ENCODE measurements at regions not wholly inside any gene's neighbourhood (a gene's known extent, or its start where the extent isn't known, plus 50 kb on each side); places are given as distances from the start of the nearest gene placed in this dataset.

DNA sequence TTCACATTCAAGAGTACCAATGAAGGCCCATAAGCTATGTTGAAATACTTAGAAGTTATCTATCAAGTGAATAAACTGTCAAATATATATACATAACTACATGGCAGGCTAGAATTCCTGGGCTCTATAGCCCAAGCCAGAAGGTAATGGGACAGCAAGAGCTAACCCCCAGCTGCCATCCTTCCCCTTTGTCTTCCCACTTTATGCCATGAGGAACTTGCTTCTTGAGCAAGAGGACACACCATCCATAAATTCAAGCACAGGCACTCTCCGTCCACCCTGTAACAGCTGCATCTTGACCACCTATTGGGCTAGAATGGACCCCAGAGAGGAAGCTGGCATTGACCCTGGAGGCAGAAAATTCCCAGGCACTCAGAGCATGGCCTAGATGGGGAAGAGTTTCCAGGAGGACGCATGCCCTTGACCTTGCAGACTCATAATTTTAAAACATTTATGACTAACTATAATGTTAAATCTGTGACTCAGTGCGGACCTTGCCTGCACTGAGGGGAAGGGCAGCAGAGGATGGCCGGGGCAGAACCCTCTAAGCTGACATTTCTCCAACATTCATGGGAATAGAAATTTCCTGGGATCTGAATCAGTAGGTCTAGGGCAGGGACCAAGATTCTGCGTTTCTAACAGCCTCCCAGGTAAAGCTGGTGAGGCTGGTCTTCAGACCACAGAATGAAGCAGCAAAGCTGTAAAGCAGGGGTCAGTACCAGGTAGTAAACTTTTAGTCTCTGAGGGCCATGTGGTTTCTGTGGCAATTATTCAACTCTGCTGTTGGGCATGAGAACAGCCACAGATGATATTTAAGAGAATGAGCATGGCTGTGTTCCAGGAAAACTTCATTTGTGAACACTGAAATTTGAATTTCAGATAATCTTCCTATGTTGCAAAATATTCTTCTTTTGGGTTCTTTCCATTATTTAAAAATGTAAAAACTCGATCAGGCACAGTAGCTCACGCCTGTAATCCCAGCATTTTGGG lies 71.4 kb upstream of the CLDN10 start:
- Histone ChIP-seq H3K4me3 (ENCODE audit: low read length) (no peak overlapping the region), H3K9ac (ENCODE audit: low read length) (no peak overlapping the region), H3K9me3 (ENCODE audit: control insufficient read depth, low read length) (no peaks in the 10 kb centered on the region), H3K4me1 (ENCODE audit: control insufficient read depth, insufficient read depth, low read length) (peaks cover 18% of the 10 kb centered on the region), H3K27me3 (replicated peaks; ENCODE audit: control insufficient read depth, insufficient read depth, low read length) (peaks cover 14% of the 10 kb centered on the region), H3K36me3 (ENCODE audit: control insufficient read depth, insufficient read depth, low read length, severe bottlenecking) (no peaks in the 10 kb centered on the region)
- DNase-seq (ENCODE audit: low read depth), result no peak

DNA sequence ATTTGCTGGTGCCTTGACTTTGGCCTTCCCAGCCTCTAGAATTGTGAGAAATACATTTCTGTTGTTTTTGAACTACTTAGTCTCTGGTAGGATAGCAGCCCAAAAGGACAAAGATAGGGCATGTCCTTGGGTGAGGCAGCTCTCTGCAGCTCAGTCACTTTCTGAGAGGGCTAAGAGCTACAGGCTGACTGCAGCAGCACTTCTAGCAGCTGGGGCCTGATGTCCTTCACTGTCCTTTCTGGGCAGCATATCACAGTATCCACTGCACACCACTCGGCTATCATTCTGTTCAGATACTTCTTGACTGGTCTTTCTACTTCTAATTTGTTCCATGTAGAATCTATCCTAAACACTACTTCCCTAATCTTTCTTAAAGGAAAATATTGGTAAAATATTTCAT lies 68.5 kb upstream of the CLDN10 start:
- H3K9me3 ChIP-seq (ENCODE audit: control insufficient read depth, low read length), result no peaks in the 10 kb centered on the region
- H3K4me3 ChIP-seq (ENCODE audit: low read length), result no peak overlapping the region
- no peak for DNase-seq (ENCODE audit: low read depth)
- no peaks in the 10 kb centered on the region for H3K27me3 ChIP-seq (replicated peaks; ENCODE audit: control insufficient read depth, insufficient read depth, low read length)
- H3K9ac ChIP-seq (ENCODE audit: low read length), result no peak overlapping the region
- H3K36me3 ChIP-seq (ENCODE audit: control insufficient read depth, insufficient read depth, low read length, severe bottlenecking), result no peaks in the 10 kb centered on the region
- peaks cover 18% of the 10 kb centered on the region for H3K4me1 ChIP-seq (ENCODE audit: control insufficient read depth, insufficient read depth, low read length)

DNA sequence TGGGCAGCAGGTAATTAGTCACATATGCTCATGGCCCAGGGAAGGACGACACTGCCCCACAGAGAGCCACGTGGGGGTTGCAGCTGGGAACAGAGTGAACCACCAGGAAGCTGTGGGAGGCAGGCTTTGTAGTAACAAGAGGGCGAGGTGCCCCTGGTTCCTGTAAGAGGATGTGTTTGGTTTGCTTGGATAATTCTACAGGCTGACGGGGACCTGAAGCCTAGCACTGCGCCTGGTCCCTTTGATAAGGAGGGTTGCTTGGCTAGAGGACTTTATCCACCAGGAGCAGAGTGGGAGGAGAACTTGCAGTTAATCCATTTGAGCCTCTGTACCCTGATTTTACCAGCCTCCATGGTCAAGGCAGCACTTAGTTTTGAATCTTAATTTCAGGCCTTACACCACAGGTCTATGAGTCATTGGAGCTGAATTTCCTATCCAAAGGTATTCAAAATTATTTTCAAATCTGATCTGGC lies 67.4 kb upstream of the CLDN10 start:
- Histone ChIP-seq H3K9ac (ENCODE audit: low read length) (no peak overlapping the region), H3K36me3 (ENCODE audit: control insufficient read depth, insufficient read depth, low read length, severe bottlenecking) (no peaks in the 10 kb centered on the region), H3K4me3 (ENCODE audit: low read length) (no peak overlapping the region), H3K9me3 (ENCODE audit: control insufficient read depth, low read length) (no peaks in the 10 kb centered on the region), H3K4me1 (ENCODE audit: control insufficient read depth, insufficient read depth, low read length) (peaks cover 16% of the 10 kb centered on the region), H3K27me3 (replicated peaks; ENCODE audit: control insufficient read depth, insufficient read depth, low read length) (no peaks in the 10 kb centered on the region)
- peak; percentile 41 for DNase-seq (ENCODE audit: low read depth)

DNA sequence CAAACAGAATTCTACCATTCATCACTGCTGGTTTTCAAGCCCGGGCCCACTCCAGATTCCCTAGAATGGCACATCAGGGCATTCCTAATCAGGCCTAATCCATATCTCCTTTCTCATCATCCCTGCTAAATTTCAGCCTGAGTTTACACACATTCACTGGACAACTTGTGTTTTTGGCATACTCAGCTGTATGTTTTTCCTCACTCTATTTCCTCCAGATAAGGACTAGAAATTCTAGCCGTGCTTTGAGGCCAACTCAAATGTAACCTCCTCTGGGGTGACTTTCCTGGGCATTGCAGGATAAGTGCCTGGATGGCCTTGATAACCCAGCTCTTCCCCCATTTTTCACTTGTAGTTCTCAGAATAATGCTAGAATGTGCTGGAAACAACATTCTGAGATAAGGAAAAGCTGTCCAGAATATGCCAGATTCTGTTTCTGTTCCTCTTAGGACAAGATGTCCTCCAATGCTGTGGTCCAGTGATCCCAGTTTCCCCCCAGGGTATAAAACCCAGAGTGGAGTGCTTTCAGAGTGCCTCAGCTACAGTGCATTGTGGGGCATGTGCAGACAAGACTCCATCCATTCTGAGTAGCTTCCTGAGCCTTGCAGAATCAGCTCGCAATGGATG lies 66.9 kb upstream of the CLDN10 start:
- no peaks in the 10 kb centered on the region for H3K36me3 ChIP-seq (ENCODE audit: control insufficient read depth, insufficient read depth, low read length, severe bottlenecking)
- no peak overlapping the region for H3K4me3 ChIP-seq (ENCODE audit: low read length)
- no peak for DNase-seq (ENCODE audit: low read depth)
- peaks cover 13% of the 10 kb centered on the region for H3K4me1 ChIP-seq (ENCODE audit: control insufficient read depth, insufficient read depth, low read length)
- no peaks in the 10 kb centered on the region for H3K27me3 ChIP-seq (replicated peaks; ENCODE audit: control insufficient read depth, insufficient read depth, low read length)
- no peak overlapping the region for H3K9ac ChIP-seq (ENCODE audit: low read length)
- no peaks in the 10 kb centered on the region for H3K9me3 ChIP-seq (ENCODE audit: control insufficient read depth, low read length)

GRCh38 chr13:95492044-95492801 lies 60.3 kb upstream of the CLDN10 start:
- Histone ChIP-seq H3K4me3 (ENCODE audit: low read length) (no peak overlapping the region), H3K36me3 (ENCODE audit: control insufficient read depth, insufficient read depth, low read length, severe bottlenecking) (no peaks in the 10 kb centered on the region), H3K4me1 (ENCODE audit: control insufficient read depth, insufficient read depth, low read length) (no peaks in the 10 kb centered on the region), H3K9me3 (ENCODE audit: control insufficient read depth, low read length) (peaks cover 6% of the 10 kb centered on the region), H3K27me3 (replicated peaks; ENCODE audit: control insufficient read depth, insufficient read depth, low read length) (no peaks in the 10 kb centered on the region), H3K9ac (ENCODE audit: low read length) (no peak overlapping the region)
- DNase-seq (ENCODE audit: low read depth), result no peak

- no peaks in the 10 kb centered on the region for H3K27me3 ChIP-seq (replicated peaks; ENCODE audit: control insufficient read depth, insufficient read depth, low read length)
- H3K4me1 ChIP-seq (ENCODE audit: control insufficient read depth, insufficient read depth, low read length), result no peaks in the 10 kb centered on the region
- no peak overlapping the region for H3K9ac ChIP-seq (ENCODE audit: low read length)
- H3K36me3 ChIP-seq (ENCODE audit: control insufficient read depth, insufficient read depth, low read length, severe bottlenecking), result no peaks in the 10 kb centered on the region
- H3K4me3 ChIP-seq (ENCODE audit: low read length), result no peak overlapping the region
- DNase-seq (ENCODE audit: low read depth), result peak; percentile 83
- H3K9me3 ChIP-seq (ENCODE audit: control insufficient read depth, low read length), result peaks cover 6% of the 10 kb centered on the region
These were observed 58.3 kb upstream of the CLDN10 start for GRCh38 chr13:95494082-95494681.

DNA sequence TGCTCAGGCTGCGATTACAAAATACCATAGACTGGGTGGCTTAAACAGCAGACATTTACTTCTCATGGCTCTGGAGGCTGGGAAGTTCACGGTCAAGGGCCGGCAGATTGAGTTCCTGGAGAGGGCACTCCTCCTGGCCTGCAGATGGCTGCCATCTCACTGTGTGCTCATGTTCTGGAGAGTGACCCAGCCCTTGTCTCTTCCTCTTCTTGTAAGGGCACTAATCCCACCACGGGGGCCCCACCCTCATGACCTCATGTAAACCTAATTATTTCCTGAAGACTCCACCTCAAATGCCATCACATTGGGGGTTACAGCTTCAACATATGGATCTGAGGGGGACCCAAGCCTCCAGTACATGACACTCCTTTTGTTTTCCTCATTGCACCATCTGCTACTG lies 56.0 kb upstream of the CLDN10 start:
- no peak overlapping the region for H3K4me3 ChIP-seq (ENCODE audit: low read length)
- H3K27me3 ChIP-seq (replicated peaks; ENCODE audit: control insufficient read depth, insufficient read depth, low read length), result peaks cover 3% of the 10 kb centered on the region
- H3K36me3 ChIP-seq (ENCODE audit: control insufficient read depth, insufficient read depth, low read length, severe bottlenecking), result no peaks in the 10 kb centered on the region
- H3K4me1 ChIP-seq (ENCODE audit: control insufficient read depth, insufficient read depth, low read length), result no peaks in the 10 kb centered on the region
- no peak for DNase-seq (ENCODE audit: low read depth)
- peaks cover 11% of the 10 kb centered on the region for H3K9me3 ChIP-seq (ENCODE audit: control insufficient read depth, low read length)
- H3K9ac ChIP-seq (ENCODE audit: low read length), result no peak overlapping the region

GRCh38 chr13:95497381-95497807 lies 55.1 kb upstream of the CLDN10 start:
- no peak for DNase-seq (ENCODE audit: low read depth)
- H3K36me3 ChIP-seq (ENCODE audit: control insufficient read depth, insufficient read depth, low read length, severe bottlenecking), result no peaks in the 10 kb centered on the region
- peaks cover 3% of the 10 kb centered on the region for H3K27me3 ChIP-seq (replicated peaks; ENCODE audit: control insufficient read depth, insufficient read depth, low read length)

GRCh38 chr13:95498886-95499285 lies 53.6 kb upstream of the CLDN10 start:
- Histone ChIP-seq H3K36me3 (ENCODE audit: control insufficient read depth, insufficient read depth, low read length, severe bottlenecking) (no peaks in the 10 kb centered on the region), H3K9ac (ENCODE audit: low read length) (no peak overlapping the region), H3K9me3 (ENCODE audit: control insufficient read depth, low read length) (peaks cover 20% of the 10 kb centered on the region), H3K4me3 (ENCODE audit: low read length) (no peak overlapping the region), H3K27me3 (replicated peaks; ENCODE audit: control insufficient read depth, insufficient read depth, low read length) (peaks cover 3% of the 10 kb centered on the region), H3K4me1 (ENCODE audit: control insufficient read depth, insufficient read depth, low read length) (no peaks in the 10 kb centered on the region)
- DNase-seq (ENCODE audit: low read depth), result no peak

More at GRCh38 chr13:95497381-95497807, 55.1 kb upstream of the CLDN10 start:
- Histone ChIP-seq H3K4me3 (ENCODE audit: low read length) (no peak overlapping the region), H3K9ac (ENCODE audit: low read length) (no peak overlapping the region), H3K4me1 (ENCODE audit: control insufficient read depth, insufficient read depth, low read length) (no peaks in the 10 kb centered on the region), H3K9me3 (ENCODE audit: control insufficient read depth, low read length) (peaks cover 20% of the 10 kb centered on the region)

DNA sequence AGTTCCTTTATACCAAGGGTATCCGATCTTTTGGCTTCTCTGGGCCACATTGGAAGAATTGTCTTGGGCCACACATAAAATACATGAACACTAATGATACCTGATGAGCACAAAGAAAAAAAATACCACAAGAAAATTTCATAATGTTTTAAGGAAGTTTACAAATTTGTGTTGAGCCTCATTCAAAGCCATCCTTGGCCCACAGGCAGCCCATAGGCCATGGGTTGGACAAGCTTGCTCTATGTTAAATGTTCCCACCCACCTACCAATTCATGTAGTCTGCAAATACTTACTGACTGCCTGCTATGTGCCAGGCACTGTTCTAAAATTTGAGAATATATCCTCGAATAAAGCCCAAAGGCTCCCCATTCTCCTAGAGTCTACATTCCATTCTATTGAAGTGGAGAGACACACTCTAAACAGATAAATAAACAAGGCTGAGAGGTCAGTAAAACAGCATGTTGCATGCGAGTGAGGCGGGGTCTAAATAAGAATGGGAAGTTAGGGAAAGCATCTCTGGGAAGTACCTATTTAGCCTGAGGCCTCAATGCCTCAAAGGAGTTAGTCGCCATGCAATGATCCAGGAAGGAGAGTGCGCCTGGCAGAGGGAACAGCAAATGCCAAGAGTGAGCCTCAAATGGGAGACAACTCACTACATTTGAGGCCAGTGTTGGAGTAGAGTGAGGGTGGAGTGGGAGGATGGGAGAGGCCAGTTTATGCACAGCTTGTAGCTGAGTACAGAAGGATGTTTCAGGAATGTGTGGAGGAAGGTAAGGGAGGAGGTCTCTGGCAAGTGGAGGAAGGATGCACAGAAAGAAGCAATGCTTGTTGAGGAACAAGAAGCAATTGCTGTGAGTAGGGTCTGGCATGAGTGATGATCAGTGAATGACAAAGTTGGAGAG lies 52.5 kb upstream of the CLDN10 start:
- Histone ChIP-seq H3K36me3 (ENCODE audit: control insufficient read depth, insufficient read depth, low read length, severe bottlenecking) (no peaks in the 10 kb centered on the region), H3K9me3 (ENCODE audit: control insufficient read depth, low read length) (peaks cover 20% of the 10 kb centered on the region), H3K27me3 (replicated peaks; ENCODE audit: control insufficient read depth, insufficient read depth, low read length) (peaks cover 3% of the 10 kb centered on the region), H3K4me1 (ENCODE audit: control insufficient read depth, insufficient read depth, low read length) (no peaks in the 10 kb centered on the region), H3K9ac (ENCODE audit: low read length) (no peak overlapping the region), H3K4me3 (ENCODE audit: low read length) (no peak overlapping the region)
- DNase-seq (ENCODE audit: low read depth), result peak; percentile 6
